GM13977 (cell line): ENCODE measurements at regions not wholly inside any gene's neighbourhood (a gene's known extent, or its start where the extent isn't known, plus 50 kb on each side); places are given as distances from the start of the nearest gene placed in this dataset.

ENCODE experiments used
- DNase-seq: peaks from one replicate; pipeline ENCODE4 v3.0.0; 2012; ENCODE audit warnings: low spot score
- in situ Hi-C: fragments of 300-500 bp; cut with MboI; formaldehyde crosslinking; loops from one replicate; pipeline ENCODE4 v1.12.0; 2022; ENCODE audit warnings: low sequenced_read_pairs, low pct_unique_long_range_greater_than_20kb, mixed read lengths, inconsistent platforms; ENCODE audit not compliant: unreplicated experiment
- TF ChIP-seq, protein P1 (sequence below): IDR thresholded peaks from 2 replicates; pipeline ENCODE4 v1.5.1; 2012; ENCODE audit warnings: mild to moderate bottlenecking, control low read depth; ENCODE audit not compliant: insufficient read depth; ENCODE audit errors: extremely low read depth, missing control alignments

- DNase-seq = no peak
- TF ChIP-seq, protein P1, sequence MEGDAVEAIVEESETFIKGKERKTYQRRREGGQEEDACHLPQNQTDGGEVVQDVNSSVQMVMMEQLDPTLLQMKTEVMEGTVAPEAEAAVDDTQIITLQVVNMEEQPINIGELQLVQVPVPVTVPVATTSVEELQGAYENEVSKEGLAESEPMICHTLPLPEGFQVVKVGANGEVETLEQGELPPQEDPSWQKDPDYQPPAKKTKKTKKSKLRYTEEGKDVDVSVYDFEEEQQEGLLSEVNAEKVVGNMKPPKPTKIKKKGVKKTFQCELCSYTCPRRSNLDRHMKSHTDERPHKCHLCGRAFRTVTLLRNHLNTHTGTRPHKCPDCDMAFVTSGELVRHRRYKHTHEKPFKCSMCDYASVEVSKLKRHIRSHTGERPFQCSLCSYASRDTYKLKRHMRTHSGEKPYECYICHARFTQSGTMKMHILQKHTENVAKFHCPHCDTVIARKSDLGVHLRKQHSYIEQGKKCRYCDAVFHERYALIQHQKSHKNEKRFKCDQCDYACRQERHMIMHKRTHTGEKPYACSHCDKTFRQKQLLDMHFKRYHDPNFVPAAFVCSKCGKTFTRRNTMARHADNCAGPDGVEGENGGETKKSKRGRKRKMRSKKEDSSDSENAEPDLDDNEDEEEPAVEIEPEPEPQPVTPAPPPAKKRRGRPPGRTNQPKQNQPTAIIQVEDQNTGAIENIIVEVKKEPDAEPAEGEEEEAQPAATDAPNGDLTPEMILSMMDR = no peak
- in situ Hi-C loops = no loop called here
These were observed 143.3 kb upstream of the AVPR1A start for GRCh38 chr12:63294327-63294632.

GRCh38 chr12:63292471-63293221 is 141.6 kb upstream of the AVPR1A start:
- DNase-seq = no peak
- TF ChIP-seq, protein P1 = no peak
- in situ Hi-C loops = no loop called here

DNA sequence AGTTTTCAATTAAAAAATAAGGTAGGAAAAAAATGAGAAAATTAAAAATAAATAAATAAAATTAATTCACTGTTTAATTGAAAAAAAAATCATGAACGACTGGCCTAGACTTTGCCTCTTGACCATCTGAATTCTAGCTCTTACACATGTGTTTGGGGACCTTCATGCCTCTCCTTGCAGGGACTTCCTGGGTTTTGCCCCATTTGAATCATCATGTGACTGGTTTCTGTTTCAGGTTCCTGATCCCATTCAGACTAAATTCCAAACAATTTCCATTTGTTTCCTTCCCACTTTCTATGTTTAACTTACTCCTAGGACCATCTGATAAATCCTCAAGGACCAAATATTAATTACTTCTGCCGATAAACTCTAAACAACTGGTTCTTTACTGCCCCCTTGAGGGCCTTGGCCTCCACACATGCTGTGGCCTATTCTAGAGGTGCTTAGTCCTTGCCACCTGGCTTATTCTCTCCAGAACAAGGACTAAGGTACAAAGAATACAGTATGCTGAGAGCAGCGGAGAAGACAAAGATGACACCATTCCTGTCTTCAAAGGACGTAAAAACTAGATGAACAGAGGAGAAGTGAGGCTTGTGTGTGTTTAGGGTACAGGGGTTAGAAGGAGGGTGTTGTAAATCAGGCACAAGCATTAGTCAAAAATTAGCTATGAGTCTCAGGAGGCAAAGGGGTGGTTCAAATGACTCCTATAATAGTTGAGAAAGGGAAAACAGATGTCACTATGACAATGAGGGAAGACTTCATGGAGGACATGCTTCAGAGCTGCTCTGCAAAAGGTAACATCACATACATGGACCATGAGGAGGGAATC is 125.8 kb upstream of the AVPR1A start:
- in situ Hi-C loops = no loop called here
- TF ChIP-seq, protein P1 = peak; percentile 60
- no peak for DNase-seq

DNA sequence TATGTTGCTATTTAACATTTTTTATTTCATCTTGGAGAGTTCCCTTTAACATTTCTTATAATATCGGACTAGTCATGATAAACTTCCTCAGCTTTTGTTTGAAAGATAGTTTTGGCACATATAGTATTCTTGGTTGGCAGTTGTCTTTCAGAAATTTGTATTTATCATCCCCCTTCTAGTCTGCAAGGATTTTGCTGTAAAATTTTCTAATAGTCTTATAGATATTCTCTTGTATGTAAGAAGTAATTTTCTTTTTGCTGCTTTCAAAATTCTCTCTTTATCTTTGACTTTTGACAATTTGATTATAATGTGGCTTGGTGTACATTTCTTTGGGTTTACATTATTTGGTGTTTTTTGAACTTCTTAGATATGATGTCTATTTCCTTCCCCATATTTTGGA is 116.0 kb upstream of the AVPR1A start:
- no peak for DNase-seq
- in situ Hi-C loops = no loop called here
- TF ChIP-seq, protein P1 = no peak

DNA sequence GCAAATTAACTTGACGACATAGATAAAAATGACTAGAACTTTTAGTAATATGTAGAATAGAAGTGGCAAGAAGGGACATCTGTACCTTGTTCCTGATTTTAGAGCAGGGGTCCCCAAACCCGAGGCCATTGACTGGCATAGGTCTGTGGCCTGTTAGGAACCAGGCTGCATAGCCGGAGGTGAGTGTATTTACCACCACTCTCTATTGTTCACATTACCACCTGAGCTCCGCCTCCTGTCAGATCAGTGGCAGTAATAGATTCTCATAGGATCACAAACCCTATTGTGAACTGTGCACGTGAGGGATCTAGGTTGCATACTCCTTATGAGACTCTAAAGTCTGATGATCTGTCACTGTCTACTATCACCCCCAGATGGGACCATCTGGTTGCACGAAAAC is 113.6 kb upstream of the AVPR1A start:
- TF ChIP-seq, protein P1 = no peak
- in situ Hi-C loops = no loop called here
- no peak for DNase-seq

DNA sequence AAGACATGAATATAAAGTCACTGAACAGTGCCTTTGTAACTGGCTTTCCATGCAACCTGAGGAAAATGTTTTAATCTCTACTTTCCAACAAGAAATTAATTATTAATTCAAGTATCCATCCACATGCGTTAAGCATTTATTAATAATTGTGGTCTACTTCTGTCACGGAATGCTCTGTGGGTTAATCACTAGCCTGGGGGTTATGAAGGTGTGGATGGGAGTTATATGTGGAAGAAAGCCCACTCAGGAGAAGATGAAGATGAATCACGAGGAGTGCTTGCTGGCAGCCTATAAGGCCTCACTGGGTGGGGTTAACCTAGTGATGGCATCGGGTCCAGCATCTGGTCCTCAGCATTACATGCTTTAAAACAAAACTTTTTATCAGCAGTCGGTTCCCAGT is 99.5 kb upstream of the AVPR1A start:
- TF ChIP-seq, protein P1 = no peak
- DNase-seq = no peak
- in situ Hi-C loops = no loop called here
